H1 (cell line): ENCODE measurements at regions not wholly inside any gene's neighbourhood (a gene's known extent, or its start where the extent isn't known, plus 50 kb on each side); places are given as distances from the start of the nearest gene placed in this dataset.

Experiments
- CTCF ChIA-PET: fragments of 300-600 bp; sonication (Branson Sonifier 250); formaldehyde crosslinking; loops from one replicate; lab custom pipeline; 2021; ENCODE audit not compliant: partially characterized antibody; lab: Charles Lee
- POLR2A ChIA-PET: fragments of 300-600 bp; sonication (Branson Sonifier 250); formaldehyde crosslinking; loops from one replicate; lab custom pipeline; 2021; ENCODE audit warnings: inconsistent platforms; ENCODE audit not compliant: partially characterized antibody; lab: Charles Lee
- DNase-seq, 2 experiments: peaks; one replicate each; pipeline versions ENCODE4 v3.0.0 to v3.0.0-alpha.2; 2010 to 2022; ENCODE audit warnings: low spot score in 2 of 2, low read depth in 1 of 2, mixed read lengths in 1 of 2
- FAIRE-seq: peaks from 2 replicates; lab custom pipeline; 2011; peaks lifted over from hg19 to GRCh38; lab: Jason Lieb, UNC
- H2AFZ ChIP-seq: 2 replicates; pipeline ENCODE4 v1.8.1; 2012; ENCODE audit warnings: low read length, inconsistent platforms
- H2AK5ac ChIP-seq: 2 replicates; pipeline ENCODE4 v1.6.1; 2013; ENCODE audit warnings: low read depth, low read length
- H2BK120ac ChIP-seq: replicated peaks from 2 replicates; pipeline ENCODE3; 2013; ENCODE audit warnings: low read depth, low read length, inconsistent platforms
- H2BK12ac ChIP-seq: 2 replicates; pipeline ENCODE4 v1.6.1; 2013; ENCODE audit warnings: low read depth, low read length
- H2BK15ac ChIP-seq: 2 replicates; pipeline ENCODE4 v1.6.1; 2013; ENCODE audit warnings: low read length
- H2BK20ac ChIP-seq: 2 replicates; pipeline ENCODE4 v1.6.1; 2013; ENCODE audit warnings: low read length
- H2BK5ac ChIP-seq: 2 replicates; pipeline ENCODE4 v1.6.1; 2013; ENCODE audit warnings: low read depth, low read length
- H3K14ac ChIP-seq: 2 replicates; pipeline ENCODE4 v1.6.1; 2013; ENCODE audit warnings: inconsistent platforms; ENCODE audit not compliant: insufficient read length
- H3K18ac ChIP-seq: 2 replicates; pipeline ENCODE4 v1.6.1; 2013; ENCODE audit warnings: low read length; ENCODE audit errors: extremely low read depth
- H3K23ac ChIP-seq: 2 replicates; pipeline ENCODE4 v1.6.1; 2013; ENCODE audit warnings: inconsistent platforms; ENCODE audit not compliant: insufficient read length
- H3K23me2 ChIP-seq: 2 replicates; pipeline ENCODE4 v1.6.1; 2013; ENCODE audit warnings: low read depth, low read length
- H3K27ac ChIP-seq: 2 replicates; pipeline ENCODE4 v1.6.1; 2011; ENCODE audit warnings: low read depth, low read length, inconsistent platforms
- H3K27me3 ChIP-seq, 4 experiments: replicated peaks in 1 of 4; 1 replicate in 1 of 4; 2 replicates in 3 of 4; pipeline versions ENCODE4 v1.6.1 to v1.8.1; 2011 to 2013; ENCODE audit warnings: low read length in 3 of 4, mild to moderate bottlenecking in 3 of 4, inconsistent platforms in 2 of 4, mixed read lengths in 2 of 4, moderate library complexity in 1 of 4; ENCODE audit not compliant: control insufficient read depth in 3 of 4, insufficient read depth in 3 of 4; ENCODE audit errors: extremely low read depth in 1 of 4
- H3K36me3 ChIP-seq, 4 experiments: 2 replicates each; pipeline versions ENCODE4 v1.6.1 to v1.8.1; 2011 to 2013; ENCODE audit warnings: mild to moderate bottlenecking in 4 of 4, low read length in 3 of 4, moderate library complexity in 2 of 4, control low read depth in 1 of 4, inconsistent platforms in 1 of 4; ENCODE audit not compliant: insufficient read depth in 4 of 4, control insufficient read depth in 2 of 4
- H3K4ac ChIP-seq: replicated peaks from 2 replicates; pipeline ENCODE3; 2013; ENCODE audit warnings: low read length, low read depth, mixed read lengths, inconsistent platforms; ENCODE audit not compliant: insufficient read length
- H3K4me1 ChIP-seq, 4 experiments: replicated peaks in 1 of 4; 1 replicate in 1 of 4; 2 replicates in 3 of 4; pipeline versions ENCODE4 v1.6.1 to v1.8.1; 2011 to 2013; ENCODE audit warnings: low read length in 3 of 4, inconsistent platforms in 2 of 4, mixed read lengths in 1 of 4; ENCODE audit not compliant: insufficient read depth in 4 of 4, control insufficient read depth in 3 of 4
- H3K4me2 ChIP-seq, 2 experiments: 2 replicates each; pipeline versions ENCODE4 v1.6.1 to v1.8.1; 2011 to 2013; ENCODE audit warnings: low read depth in 2 of 2, low read length in 2 of 2, control low read depth in 1 of 2, inconsistent platforms in 1 of 2, mild to moderate bottlenecking in 1 of 2; ENCODE audit not compliant: insufficient read depth in 1 of 2
- H3K4me3 ChIP-seq, 4 experiments: fragments of 200-600, 300-600 bp in 1 of 4; sonication (generic), shearing (Covaris generic), sonication (Bioruptor Twin) in 1 of 4; 2 replicates each; pipeline versions ENCODE4 v1.5.1 to v1.8.1; 2011 to 2016; ENCODE audit warnings: low read length in 4 of 4, low read depth in 3 of 4, control low read depth in 2 of 4, inconsistent platforms in 2 of 4, mild to moderate bottlenecking in 2 of 4, mixed read lengths in 1 of 4, moderate library complexity in 1 of 4; ENCODE audit not compliant: insufficient read depth in 2 of 4; ENCODE audit errors: extremely low read depth in 1 of 4
- H3K56ac ChIP-seq: replicated peaks from 2 replicates; pipeline ENCODE3; 2013; ENCODE audit warnings: low read depth, mild to moderate bottlenecking, mixed read lengths, low read length, inconsistent platforms; ENCODE audit not compliant: insufficient read length
- H3K79me1 ChIP-seq: 2 replicates; pipeline ENCODE4 v1.6.1; 2013; ENCODE audit warnings: low read depth, low read length, control low read depth
- H3K79me2 ChIP-seq, 2 experiments: 2 replicates each; pipeline versions ENCODE4 v1.6.1 to v1.8.1; 2012 to 2013; ENCODE audit warnings: low read length in 2 of 2, mild to moderate bottlenecking in 2 of 2, inconsistent platforms in 1 of 2; ENCODE audit not compliant: insufficient read depth in 2 of 2, control insufficient read depth in 1 of 2
- H3K9ac ChIP-seq, 4 experiments: replicated peaks in 1 of 4; 1 replicate in 1 of 4; 2 replicates in 3 of 4; pipeline versions ENCODE4 v1.6.1 to v1.8.1; 2011 to 2013; ENCODE audit warnings: low read depth in 3 of 4, low read length in 3 of 4, control low read depth in 2 of 4, mild to moderate bottlenecking in 2 of 4, moderate library complexity in 2 of 4, inconsistent platforms in 1 of 4; ENCODE audit errors: extremely low read depth in 1 of 4
- H3K9me3 ChIP-seq, 2 experiments: 2 replicates each; pipeline versions ENCODE4 v1.6.1 to v1.8.1; 2012 to 2013; ENCODE audit warnings: mild to moderate bottlenecking in 2 of 2, moderate library complexity in 2 of 2, control low read depth in 1 of 2, inconsistent platforms in 1 of 2, low read depth in 1 of 2, low read length in 1 of 2, mixed read lengths in 1 of 2; ENCODE audit not compliant: insufficient read depth in 2 of 2
- H4K20me1 ChIP-seq, 2 experiments: replicated peaks in 1 of 2; 2 replicates each; pipeline versions ENCODE3 to v1.8.1; 2011 to 2013; ENCODE audit warnings: inconsistent platforms in 2 of 2, low read length in 2 of 2, mild to moderate bottlenecking in 1 of 2; ENCODE audit not compliant: insufficient read depth in 2 of 2, control insufficient read depth in 1 of 2
- H4K5ac ChIP-seq: 2 replicates; pipeline ENCODE4 v1.6.1; 2013; ENCODE audit warnings: low read length, low read depth, mixed read lengths, inconsistent platforms; ENCODE audit not compliant: insufficient read length
- H4K8ac ChIP-seq: 2 replicates; pipeline ENCODE4 v1.8.0; 2013; ENCODE audit warnings: mild to moderate bottlenecking, moderate library complexity, low read length, inconsistent platforms; ENCODE audit not compliant: insufficient read depth; ENCODE audit errors: extremely low read depth
- H4K91ac ChIP-seq: replicated peaks from 2 replicates; pipeline ENCODE3; 2013; ENCODE audit warnings: low read length, mixed read lengths, inconsistent platforms; ENCODE audit not compliant: insufficient read length
- WGBS, 2 experiments: shearing (Covaris generic) in 1 of 2; methylation state at CpG; one replicate each; pipeline versions ENCODE4 v1.1.6 to v1.1.7; 2013 to 2015; ENCODE audit warnings: low lambda C conversion rate in 2 of 2, mixed read lengths in 2 of 2, inconsistent platforms in 1 of 2, low coverage in 1 of 2, missing lambda C conversion rate in 1 of 2; ENCODE audit not compliant: insufficient replicate concordance in 2 of 2, insufficient coverage in 1 of 2, insufficient read length in 1 of 2; ENCODE audit errors: extremely low coverage in 1 of 2, missing lambda C conversion rate in 1 of 2; 5-methylcytosine and 5-hydroxymethylcytosine counted together

DNA sequence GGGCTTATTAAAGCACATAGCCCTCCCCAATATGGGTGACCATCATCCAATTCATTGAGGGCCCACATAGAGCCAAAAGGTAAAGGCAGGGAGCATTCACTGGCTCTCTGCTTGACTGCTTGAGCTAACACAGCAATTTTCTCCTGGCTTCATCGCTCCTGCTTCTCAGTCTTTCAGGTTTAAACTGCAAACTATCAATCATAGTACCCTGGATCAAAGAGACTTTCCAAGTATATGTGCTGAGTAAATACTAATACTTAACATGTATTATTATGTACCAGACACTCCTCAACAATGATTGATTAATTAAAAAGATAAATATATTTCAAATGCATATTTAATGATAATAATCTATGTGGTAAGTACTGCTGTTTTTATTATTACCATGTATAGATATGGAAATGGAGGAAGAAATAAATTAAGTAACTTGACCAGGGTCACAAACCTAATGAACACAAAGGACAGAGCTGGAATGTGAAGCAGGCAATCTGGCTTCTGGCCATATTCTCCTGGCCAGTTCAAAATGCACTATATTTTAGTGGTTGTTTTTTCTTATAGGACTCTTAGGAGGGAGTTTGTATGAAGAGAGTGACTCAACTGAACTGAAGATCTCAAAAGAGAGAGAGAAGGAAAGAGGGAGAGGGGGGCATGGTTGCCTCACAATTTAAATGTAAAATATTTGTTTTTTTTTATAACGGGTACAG, 1197.3 kb downstream of the TECRL start:
- DNase-seq (no peak), FAIRE-seq (no peak)
- H2AFZ ChIP-seq, result no peak overlapping the region
- H3K9ac ChIP-seq, result no peak overlapping the region
- no peak overlapping the region for H3K4ac ChIP-seq
- ChIA-PET CTCF (interaction anchor here (0.9 to 1.2 kb wide), 2 partner anchors 21 to 310 kb away, joined by 3 read pairs; no protein-coding TSS in a partner anchor), POLR2A (no interaction called here)
- no peaks in the 10 kb centered on the region for H3K23me2 ChIP-seq
- H4K5ac ChIP-seq, result no peak overlapping the region
- H2BK20ac ChIP-seq, result no peak overlapping the region
- WGBS, 2 experiments, result 90% methylated on average over 2 of the region's 2 CpGs; no CpG with 5 or more reads in 1 of the 2 experiments
- H3K27me3 ChIP-seq, result no peaks in the 10 kb centered on the region
- no peak overlapping the region for H2BK12ac ChIP-seq
- H3K14ac ChIP-seq, result no peak overlapping the region
- H3K36me3 ChIP-seq, result no peaks in the 10 kb centered on the region
- no peak overlapping the region for H3K4me3 ChIP-seq
- no peaks in the 10 kb centered on the region for H3K9me3 ChIP-seq
- H3K56ac ChIP-seq, result no peak overlapping the region
- H3K79me1 ChIP-seq, result no peaks in the 10 kb centered on the region
- no peaks in the 10 kb centered on the region for H3K79me2 ChIP-seq
- no peak overlapping the region for H3K18ac ChIP-seq
- H3K27ac ChIP-seq, result no peak overlapping the region
- no peak overlapping the region for H2BK120ac ChIP-seq
- H2BK5ac ChIP-seq, result no peak overlapping the region
- H3K23ac ChIP-seq, result no peak overlapping the region
- no peak overlapping the region for H3K4me2 ChIP-seq
- H4K20me1 ChIP-seq, result no peaks in the 10 kb centered on the region
- H3K4me1 ChIP-seq, result no peaks in the 10 kb centered on the region
- H2BK15ac ChIP-seq, result no peak overlapping the region
- no peak overlapping the region for H4K8ac ChIP-seq
- H4K91ac ChIP-seq, result no peak overlapping the region
- H2AK5ac ChIP-seq, result no peak overlapping the region
